AG09309 (cell line): ENCODE measurements at regions not wholly inside any gene's neighbourhood (a gene's known extent, or its start where the extent isn't known, plus 50 kb on each side); places are given as distances from the start of the nearest gene placed in this dataset.

ENCODE experiments used
- DNase-seq: peaks from one replicate; pipeline ENCODE4 v3.0.0-alpha.2; 2010; ENCODE audit warnings: low read depth
- H3K4me3 ChIP-seq: 2 replicates; pipeline ENCODE4 v1.5.1; 2011; ENCODE audit warnings: mild to moderate bottlenecking, low read depth, low read length, moderate library complexity; ENCODE audit not compliant: control insufficient read depth
- CTCF ChIP-seq: IDR thresholded peaks from 2 replicates; pipeline ENCODE4 v1.5.1; 2011; ENCODE audit warnings: mild to moderate bottlenecking, low read depth, low read length, inconsistent platforms; ENCODE audit not compliant: insufficient read depth, control insufficient read depth; ENCODE audit errors: missing control alignments

GRCh38 chr4:29717287-29718057 lies 1002.7 kb upstream of the PCDH7 start:
- H3K4me3 ChIP-seq = no peak overlapping the region
- no peak for TF ChIP-seq CTCF
- no peak for DNase-seq

GRCh38 chr4:29718136-29718535 lies 1002.0 kb upstream of the PCDH7 start:
- TF ChIP-seq CTCF = no peak
- H3K4me3 ChIP-seq = no peak overlapping the region
- DNase-seq = no peak

GRCh38 chr4:29722253-29722652 lies 997.9 kb upstream of the PCDH7 start:
- no peak for DNase-seq
- no peak for TF ChIP-seq CTCF
- H3K4me3 ChIP-seq = no peak overlapping the region

GRCh38 chr4:29726938-29727337 lies 993.2 kb upstream of the PCDH7 start:
- H3K4me3 ChIP-seq = no peak overlapping the region
- peak; percentile 33 for TF ChIP-seq CTCF
- DNase-seq = no peak

- no peak for DNase-seq
- H3K4me3 ChIP-seq = no peak overlapping the region
- no peak for TF ChIP-seq CTCF
These were observed 985.6 kb upstream of the PCDH7 start for GRCh38 chr4:29734343-29735213.

- H3K4me3 ChIP-seq = no peak overlapping the region
- DNase-seq = no peak
- TF ChIP-seq CTCF = no peak
These were observed 963.2 kb upstream of the PCDH7 start for GRCh38 chr4:29756966-29757365.
